CD4-positive, alpha-beta T cell treated with Interleukin-4 for 1 hour (primary cell): ENCODE measurements at regions not wholly inside any gene's neighbourhood (a gene's known extent, or its start where the extent isn't known, plus 50 kb on each side); places are given as distances from the start of the nearest gene placed in this dataset.
"Not testable (repeated sequence)": the region's sequence is repeated elsewhere in the genome, so short reads cannot be mapped to it uniquely, and the experiment has no call there.

Experiments
- DNase-seq, 2 donors: peaks; one replicate each; pipeline ENCODE4 v3.0.0-alpha.2; 2020 to 2022

DNA sequence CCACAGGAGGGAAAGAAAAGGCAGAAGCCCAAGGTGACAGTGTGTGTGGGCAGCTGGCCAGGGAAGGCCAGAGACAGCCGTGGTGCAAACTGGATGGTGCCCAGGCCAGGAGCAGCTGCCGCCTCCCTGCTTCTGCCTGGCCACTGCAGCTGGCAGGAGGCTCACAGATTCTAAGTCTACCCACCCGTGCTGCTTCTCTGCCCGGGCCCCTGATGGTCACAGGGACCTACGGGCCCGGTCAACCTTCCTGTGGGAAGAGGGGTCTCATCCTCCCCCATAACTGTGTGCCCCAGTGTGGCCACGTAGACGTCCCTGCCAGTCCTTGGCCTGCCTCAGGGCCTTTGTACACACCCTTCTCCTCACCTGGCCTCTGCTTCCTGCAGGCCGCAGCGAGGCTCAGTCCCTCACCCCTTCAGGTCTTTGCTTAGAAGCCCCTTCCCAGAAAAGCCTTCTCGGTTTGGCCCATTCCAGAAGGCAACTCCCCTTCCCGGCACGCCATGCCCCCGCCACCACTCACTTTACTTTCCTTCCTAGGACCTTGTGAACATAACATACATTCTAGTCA, 192.6 kb upstream of the AJAP1 start:
- no peak for DNase-seq

DNA sequence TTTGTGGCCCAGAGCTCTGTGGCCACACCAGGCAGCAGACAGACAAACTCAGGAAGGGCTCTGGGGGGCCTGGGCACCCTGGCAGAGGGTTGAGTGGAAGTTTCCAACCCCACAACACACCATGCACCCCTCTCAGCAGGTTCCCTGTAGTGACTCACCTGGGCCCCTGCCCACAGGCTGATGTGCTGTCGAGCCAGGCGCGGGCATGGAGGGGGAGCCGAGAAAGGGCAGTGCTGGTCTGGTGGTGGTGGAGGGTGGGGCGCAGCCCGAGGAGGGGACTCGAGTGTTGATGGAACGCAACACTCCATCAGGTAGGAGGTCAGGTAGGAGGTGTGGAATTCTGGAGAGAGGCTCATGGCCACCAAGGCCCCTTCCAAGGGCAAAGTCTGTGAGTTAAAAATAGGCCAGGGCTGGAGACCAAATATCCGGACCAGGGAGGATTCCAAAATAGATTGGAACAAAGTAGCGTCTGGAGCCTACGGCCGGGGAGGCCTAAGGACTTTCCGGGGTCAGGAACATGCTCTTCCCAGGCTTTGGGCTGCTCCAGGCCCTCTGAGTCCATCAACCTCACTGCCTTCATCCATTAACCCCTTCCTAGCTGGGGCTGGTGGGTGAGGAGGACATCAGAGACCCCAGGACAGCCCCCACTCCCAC, 191.5 kb upstream of the AJAP1 start:
- no peak for DNase-seq

DNA sequence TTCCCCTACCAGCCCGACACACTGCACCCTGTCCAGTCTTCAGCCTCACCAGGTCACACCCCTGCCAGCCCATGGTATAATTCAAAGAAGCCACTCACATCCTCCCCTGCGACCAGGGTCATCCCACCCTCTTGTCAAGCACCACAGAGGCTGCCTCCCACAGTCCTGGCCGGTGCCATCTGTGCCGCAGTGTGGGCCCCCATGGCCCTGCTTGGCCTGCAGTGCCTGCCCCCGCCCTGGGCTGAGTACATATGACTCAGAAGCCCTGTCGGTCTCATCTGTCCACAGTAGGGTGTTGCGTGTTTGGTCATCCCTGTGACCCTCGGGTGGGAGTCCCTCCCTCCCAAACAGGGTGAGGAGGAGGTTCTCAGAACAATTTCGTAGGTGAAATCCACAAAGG, 190.8 kb upstream of the AJAP1 start:
- no peak for DNase-seq

DNA sequence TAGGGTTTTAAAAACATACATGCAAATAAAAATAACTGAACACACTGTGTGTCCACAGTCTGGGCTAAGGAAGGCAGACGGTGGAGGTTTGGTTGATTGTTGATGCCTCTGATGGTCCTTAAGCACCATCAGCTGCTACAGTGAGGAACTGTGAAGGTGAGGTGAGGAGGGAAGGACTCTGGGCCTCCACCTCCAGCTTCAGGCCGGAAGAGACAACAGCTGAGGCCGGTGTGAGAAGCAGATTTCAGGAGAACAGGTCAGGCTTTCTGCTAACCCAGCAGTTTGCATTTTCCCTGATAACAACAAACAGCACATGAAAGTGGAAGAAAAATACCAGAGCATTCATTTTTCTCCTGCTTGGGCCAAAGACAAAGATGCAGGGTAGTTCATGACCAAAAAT, 189.9 kb upstream of the AJAP1 start:
- DNase-seq: no peak

DNA sequence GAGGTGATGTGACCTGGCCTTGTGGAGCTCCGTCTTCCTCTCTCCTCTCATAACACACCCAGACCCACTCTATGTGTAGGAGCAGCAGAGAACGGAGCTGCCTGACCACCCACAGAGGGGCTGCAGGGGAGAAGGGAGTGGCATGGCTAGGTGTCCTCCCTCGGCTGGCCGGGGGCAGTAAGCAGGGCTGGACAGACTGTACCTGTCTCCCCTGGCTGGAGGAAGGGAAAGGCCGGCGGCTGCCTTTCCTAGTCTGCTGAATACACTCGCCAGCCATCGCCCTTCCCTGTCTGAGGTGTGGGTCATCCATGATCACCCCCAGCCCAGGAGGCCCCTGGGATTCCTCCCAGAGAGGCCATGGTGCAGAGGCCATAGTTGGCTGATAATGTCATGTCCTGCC, 187.2 kb upstream of the AJAP1 start:
- DNase-seq: no peak

DNA sequence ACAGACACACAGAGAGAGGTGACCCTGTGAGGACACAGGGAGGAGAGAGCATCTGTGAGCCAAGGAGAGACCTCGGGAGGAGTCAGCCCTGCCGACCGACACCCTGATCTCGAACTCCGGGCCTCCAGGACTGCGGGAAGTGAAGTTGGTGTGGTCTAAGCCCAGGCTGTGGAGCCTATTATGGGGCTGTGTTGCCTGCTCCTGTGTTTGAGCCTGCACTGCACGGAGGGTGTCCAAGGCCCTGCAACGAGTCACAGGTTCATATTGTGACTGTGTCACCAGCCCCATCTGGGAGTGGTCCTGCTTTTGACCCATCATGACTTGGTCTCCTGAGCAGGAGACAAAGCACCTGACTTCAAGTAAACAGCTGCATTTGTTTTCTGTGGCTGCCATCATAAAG, 186.0 kb upstream of the AJAP1 start:
- no peak for DNase-seq

DNA sequence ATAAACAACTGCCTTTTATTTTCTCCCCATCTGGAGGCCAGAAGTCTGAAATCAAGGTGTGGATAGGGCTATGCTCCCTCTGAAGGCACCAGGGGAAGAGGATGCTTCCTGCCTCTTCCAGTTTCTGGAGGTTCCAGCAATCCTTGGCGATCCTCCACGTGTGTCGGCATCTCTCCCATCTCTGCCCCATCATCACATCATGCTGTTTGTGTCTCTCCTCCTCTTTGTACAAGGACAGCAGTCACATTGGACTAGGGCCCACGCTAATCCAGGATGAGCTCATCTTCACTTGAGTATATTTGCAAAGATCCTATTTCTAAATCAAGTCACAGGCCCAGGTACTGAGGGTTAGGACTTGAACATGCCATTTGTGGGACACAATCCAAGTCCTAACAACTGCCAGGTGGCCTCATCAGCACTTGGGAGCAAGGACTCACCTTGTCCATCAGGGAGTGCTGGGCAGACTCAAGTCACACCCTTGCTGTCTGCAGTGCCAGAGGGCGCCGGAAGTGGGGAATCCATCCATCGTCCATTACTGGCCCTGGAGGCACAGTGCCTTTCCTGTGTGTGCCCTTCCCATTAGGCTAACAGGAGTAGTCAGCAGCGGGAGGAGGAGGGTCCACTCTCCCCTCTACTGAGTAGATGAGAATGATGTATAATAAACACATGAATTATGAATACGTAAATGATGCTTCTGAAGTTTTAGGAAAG, 185.4 kb upstream of the AJAP1 start:
- DNase-seq: no peak

DNA sequence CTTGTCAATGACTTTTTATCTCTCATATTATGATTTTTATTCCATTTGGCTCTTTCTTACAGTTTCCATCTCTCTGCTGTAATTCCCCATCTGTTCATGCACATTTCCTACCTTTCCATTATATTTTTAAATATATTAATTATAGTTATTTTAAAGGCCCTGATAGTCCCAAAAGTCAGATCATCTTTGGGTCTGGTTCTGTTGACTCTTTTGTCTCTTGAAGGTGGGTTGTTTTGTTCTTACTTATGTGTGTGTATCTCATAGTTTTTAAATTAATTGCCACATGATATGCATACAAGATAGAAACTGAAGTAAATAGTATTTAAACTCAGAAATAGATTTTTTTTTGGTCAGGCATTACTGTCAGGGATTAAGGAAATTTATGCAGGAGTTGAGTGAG, 178.0 kb upstream of the AJAP1 start:
- no peak for DNase-seq

DNA sequence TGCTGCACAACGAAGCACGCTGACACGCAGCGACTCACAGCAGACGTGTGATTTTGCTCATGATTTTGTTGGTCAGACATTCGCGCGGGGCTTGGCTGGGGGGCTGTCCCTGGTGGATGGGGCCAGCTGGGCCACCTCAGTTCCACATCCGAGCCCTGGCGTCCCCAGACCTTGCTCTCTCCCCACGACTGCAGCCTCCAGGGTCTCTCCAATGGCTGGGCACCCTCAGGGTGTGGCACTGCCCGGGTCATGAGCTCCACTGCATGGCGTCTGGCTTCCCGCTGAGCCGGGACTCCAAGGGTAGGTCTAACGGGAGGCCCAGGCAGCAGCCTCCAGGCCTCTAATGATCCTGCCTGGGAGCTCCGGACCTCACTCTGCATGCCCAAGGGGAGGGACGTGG, 173.0 kb upstream of the AJAP1 start:
- DNase-seq: no peak

DNA sequence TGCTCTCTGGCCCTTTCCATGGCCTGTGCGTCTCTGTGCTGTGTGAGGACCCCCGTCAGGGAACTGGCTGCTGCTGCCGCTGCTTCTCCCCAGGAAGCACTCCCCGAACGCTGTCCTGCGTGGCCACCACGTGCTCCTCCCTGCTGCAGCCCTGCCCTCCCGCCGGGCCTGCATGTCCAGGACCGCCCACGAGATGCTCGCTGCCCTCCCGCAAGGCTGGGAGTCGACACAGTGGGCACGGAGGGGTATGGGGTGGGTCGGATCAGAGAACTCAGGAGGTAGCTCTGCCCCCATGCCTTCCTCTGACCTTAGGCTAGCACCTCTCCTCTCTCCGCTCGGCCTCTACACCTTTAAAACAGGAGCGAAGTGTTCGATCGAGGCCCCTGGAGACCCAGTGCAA, 171.9 kb upstream of the AJAP1 start:
- no peak for DNase-seq

DNA sequence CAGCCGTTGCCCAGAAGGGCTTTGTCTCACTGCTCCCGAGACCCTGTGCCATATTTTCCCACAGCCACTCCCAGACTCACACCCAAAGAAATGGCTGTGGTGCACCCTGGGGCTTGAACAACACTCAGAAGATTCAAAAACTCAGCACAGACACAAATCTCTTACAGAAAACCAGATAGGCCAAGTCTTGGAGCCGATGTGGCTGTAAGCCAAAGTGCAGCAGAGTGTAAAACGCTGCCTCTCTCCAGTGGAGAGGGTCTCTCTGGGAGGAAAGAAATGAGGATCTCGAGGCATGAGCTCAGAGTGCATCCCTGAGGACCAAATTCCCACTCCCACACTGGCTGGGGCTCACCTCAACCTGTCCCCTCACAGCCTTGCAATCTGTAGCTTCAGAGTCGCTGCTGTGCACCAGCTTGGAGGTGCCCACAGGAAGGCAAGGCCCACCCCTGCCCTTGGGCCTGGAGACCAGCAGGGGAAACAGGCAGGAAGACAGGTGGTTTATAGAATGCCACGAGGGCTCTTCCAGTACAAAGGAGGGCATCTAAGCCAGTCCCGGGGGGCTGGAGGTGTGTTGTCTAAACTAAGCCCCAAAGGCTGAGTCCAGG, 171.3 kb upstream of the AJAP1 start:
- no peak for DNase-seq

DNA sequence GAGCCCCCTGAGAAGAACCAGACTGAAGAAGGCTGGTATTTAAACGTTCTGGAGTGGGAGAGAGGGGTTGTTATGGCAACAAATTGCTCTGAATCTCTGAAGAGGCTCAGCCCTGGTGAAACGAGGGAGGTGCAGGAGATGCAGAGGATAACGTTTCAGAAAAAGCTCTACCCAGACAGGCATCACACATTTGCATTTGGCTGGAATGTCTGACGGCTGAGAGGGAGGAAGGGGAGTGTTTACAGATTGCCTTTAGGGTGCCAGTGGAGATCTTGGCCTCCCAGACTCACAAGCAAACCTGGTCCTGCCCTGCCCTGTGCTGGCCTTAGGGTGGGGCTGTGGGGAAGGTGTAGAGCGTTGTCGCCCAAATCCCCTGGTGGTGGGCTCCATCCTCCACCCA, 169.0 kb upstream of the AJAP1 start:
- DNase-seq: no peak

DNA sequence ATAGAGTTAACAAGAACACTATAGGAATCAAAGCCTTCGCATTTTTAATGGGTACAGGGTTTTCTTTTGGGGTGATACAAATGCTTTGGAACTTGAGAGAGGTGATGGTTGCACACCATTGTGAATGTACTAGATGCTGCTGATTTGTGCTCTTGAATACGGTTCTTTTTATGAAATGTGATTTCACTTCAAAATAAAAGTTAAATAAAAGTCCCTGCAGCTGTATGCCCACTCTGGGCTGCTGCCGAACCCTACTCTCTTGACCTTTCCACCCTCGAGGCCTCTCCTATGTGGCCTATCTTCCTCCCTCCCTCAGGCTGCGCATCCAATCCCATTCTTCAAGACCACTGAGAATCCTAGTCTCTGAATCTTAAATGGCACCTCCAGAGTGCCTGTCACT, 168.5 kb upstream of the AJAP1 start:
- no peak for DNase-seq

DNA sequence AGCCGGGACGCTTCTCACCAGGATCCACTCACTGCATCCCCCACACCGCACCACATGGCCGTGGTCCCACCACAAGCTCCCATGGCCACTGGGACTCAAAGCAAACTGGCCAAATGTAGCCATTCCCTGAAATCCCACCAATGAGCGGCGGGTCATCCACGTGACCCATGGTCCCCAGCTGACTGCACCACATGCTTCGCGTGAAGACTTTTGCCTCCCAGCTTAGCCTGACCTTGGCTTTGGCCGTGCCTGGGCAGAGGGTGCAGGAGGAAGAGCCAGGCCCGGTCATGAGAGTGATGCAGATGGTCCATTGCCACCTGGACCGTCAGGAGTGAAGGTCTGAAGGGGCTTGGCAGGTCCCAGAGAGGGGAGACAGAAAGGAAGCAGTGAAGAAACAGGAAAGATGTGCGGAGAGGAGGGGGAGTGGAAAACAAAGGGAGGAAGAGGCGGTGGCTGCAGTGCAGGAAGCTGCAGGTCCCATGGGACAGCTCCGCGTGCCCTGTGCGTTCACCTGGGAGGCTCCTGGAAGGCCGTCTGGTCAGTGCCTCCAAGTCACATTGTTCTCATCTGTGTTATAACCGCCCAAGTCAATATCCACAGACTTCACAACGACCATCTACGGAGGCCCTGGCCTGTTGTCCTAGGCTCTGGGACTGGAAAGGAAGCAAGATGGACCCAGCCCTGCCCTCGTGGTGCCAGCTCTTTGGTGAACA, 167.8 kb upstream of the AJAP1 start:
- DNase-seq: no peak

DNA sequence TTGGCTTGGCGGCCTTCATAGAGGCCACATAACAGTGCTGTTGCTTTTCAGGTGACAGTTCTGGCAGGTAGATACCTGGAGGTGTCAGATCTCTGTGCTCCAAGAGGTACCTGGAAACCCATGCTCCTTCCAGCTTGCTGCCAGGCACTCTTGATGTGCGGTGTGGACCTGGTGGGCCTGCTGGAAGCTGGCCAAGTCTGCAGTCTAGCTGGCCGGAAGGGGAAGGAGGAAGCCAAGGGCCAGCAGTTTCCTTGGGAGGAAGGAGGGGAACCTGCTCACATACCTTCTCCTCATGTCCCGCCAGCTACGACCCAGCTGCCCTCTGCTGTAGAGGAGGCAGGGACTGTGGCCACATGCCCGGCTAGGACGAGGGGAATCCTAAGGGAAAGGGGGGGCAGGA, 166.4 kb upstream of the AJAP1 start:
- DNase-seq: no peak

DNA sequence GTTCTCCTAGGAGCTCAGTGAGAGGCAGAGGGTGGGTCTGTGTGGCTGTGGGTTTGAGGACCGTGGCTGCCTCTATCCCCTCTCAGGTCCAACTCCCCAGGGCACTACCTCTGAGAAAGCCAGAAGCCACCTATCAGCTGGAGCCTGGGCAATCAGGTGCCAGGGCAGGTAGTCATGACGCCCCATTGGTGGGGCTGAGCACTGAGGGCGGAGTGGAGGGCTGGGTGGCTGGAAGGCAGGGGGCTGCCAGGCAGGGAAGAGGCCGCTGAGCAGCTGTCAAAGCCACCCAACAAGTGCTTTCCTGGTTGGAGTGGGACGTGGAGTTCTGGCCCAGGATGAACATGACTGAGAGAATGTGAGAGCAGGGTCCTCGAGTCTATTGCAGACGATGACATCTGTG, 164.9 kb upstream of the AJAP1 start:
- no peak for DNase-seq

DNA sequence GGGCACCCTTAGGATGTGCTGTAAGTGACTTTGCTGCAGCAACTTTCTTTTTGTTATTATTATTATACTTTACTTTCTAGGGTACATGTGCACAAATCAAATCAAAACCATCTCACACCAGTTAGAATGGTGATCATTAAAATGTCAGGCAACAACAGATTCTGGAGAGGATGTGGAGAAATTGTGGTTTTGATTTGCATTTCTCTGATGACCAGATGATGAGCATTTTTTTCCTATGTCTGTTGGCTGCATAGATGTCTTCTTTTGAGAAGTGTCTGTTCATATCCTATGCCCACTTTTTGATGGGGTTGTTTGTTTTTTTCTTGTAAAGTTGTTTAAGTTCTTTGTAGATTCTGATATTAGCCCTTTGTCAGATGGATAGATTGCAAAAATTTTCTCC, 164.4 kb upstream of the AJAP1 start:
- DNase-seq: not testable (repeated sequence)

DNA sequence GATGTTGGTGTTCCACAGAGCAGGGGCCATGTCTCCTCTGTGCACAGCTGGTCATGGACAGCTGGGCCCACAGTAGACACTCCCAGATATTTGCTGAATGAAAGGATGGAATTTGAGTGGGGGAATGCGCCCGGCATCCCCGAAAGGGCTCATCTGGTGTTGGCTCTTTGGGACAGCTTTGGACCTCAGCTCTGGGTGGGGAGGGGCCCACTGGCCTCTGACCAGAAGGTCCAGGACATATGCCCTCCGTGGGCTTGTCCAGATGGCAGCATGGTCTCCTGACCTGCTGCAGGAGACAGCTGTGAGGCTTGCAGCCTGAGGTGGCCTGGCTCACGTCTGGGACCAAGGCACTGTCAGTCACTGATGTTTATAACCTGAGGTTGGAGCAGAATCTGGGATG, 160.4 kb upstream of the AJAP1 start:
- DNase-seq: no peak

DNA sequence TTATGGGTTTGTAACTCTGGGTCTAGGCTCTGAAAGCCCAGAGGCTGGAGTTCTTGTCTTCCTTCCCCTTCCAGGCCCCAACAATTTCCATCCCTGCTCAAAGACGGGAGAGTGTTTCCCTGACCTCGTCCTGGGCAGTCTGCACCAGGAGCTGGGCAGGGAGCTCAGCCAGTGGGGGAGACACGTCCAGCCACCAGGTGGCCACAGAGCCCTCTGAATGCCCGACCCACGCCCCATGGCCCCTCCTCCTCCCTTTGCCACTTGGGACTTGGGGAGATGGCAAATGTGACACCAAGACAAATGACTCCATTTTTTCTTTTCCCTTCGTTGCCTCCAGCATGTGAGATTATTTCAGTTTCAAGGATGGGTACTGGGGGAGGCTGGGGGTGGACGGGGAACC, 159.9 kb upstream of the AJAP1 start:
- DNase-seq: no peak

DNA sequence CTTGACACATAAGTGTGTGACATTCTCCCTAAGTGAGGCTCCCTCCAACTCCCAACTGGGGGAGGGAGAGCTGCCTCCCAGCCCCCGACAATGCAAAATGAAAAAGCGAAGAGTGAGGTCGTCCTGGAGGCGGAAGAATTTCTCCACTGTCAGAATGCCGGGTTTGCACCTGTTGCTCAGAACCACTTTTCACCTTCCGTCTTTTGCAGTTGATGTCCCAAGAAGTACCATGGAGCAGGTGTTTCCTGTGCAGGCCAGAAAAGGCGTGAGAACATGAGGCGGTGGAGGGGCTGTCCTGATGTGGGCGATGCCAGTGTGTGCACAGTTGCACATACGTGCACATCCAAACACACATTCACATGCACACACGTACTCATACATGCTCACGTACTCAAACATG, 158.6 kb upstream of the AJAP1 start:
- DNase-seq: no peak

DNA sequence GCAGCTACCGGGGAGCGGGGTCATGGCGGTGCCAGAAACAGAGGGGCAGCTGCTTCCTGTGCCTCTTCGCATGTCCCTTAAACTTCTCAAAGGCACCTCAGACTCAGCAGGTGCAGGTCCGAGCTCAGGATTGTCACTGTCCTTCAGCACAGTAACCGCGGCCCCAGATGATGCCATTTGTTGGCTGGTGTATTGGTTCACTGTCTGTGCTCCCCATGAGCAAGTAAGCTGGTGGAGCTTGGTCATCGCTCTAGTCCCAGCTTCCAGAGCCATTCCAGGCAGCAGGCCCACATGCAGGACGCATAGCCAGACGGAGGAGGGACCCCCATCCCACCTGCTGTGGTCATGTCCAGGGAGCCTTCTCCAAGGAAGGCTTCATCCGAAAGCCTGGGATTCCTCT, 154.0 kb upstream of the AJAP1 start:
- DNase-seq: no peak

DNA sequence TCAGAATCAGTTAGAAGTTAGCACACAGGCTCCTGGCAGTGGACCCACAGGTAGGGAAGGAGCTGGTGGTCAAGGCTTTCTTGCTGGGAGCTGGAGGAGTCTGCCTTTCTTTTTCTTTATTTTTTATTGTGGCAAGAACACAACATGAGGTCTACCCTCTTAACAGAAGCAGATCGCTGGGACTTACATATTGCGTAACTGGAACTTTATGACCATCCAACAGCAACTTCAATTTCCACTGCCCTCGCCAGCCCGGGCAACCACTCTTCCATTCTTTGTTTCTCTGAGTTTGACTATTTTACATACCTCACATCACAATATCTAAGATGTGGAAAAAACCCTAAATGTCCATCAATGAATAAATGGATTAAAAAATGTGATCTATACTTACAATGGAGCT, 147.8 kb upstream of the AJAP1 start:
- no peak for DNase-seq

DNA sequence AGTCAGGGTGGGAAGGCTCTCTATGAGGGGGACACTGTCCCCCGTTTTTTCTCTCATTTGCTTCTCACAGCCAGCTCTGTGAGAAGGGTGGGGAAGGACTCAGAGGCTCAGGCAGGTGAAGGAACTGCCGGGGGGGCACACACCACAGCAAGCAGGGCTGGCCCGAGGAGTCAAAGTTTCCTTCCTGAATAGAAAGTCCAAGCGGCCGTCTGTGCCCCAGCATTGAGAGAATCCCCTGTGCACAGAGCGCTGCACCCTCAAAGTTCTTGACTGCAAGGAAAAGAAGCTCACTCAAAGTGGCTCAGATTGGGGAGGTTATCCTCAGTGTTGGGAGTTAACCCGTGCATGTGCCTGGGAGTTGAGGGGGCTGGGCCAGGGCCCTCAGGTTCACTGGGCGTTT, 145.2 kb upstream of the AJAP1 start:
- DNase-seq: no peak

DNA sequence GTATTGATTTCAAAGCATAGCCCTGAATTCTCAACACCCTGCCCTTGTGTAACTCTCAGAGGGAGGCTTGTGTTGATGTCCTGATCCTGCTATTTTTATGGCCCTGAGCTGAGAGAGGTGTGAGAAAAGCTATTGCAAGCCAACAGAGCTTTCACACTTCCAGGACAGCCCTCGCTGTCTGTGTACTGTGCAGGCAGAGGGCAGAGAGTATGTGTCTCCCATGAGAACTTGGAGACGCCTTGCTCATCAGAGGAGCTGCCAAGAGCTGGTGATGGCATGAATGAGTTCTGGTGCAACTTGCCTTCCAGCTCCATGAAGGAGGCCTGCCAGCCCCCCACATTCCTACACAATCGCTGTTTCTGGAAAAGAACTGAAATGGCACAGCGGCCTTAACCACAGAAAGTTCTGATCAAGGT, 144.1 kb upstream of the AJAP1 start:
- DNase-seq: no peak
